ENCODE measurements at regions not wholly inside any gene's neighbourhood (a gene's known extent, or its start where the extent isn't known, plus 50 kb on each side); places are given as distances from the start of the nearest gene placed in this dataset.

DNA sequence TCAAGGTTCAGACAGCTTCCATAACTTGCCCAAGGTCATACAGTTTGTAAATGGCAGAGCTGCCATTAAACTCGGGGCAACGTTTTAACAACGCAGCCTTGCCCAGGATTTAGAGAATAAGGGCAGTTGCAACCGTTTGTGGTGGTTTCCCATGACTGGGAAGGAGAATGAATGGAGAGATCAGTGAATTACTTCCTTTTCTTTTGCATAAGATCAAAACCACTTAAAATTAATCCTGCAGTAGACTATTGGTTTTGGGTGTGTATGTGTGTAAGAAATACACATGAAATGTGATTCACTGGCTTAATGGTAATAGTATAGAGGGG, 179.1 kb upstream of the MIR17HG start:
- no peak for ATAC-seq
- peaks cover 0 to 5% of the 10 kb centered on the region in 2 donors for H3K9me3 Mint-ChIP-seq
- no peak overlapping the region for H3K27ac Mint-ChIP-seq
- H3K36me3 Mint-ChIP-seq = no peaks in the 10 kb centered on the region
- no peak for DNase-seq (ENCODE audit: low spot score in 2 of 2)

DNA sequence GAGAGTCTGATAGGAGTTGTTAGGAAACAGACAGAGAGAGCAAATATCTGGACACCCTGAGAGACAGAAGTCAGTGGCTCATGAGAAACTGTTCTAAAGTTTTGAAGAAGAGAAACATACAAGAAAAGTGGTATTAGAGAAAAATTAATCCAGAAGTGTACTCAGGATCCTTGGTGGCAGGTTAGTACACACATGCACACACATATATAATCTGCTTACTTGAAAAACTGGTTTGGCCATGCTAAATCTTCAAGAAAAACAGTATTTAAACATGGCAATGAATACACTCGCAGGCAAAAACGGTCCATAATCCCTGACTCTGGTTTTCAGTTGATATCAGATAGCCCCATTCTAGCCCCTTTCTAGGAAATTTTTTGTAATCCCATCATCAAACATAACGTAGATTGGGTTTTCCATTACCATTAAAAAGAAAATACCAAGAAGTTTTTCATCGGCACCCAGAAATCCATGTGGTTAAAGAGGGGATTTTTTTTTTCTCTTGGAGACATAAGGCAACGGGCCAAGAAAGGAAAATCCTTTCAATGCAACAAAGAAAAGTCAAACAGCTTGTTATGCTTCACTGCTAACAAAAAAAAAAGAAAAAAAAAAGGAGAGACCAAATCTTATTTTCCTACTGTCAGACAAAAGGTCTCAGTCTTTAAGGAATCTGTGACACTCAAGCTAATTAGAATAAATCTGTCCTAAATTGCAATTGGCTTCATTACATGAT, 178.0 kb upstream of the MIR17HG start:
- Mint-ChIP-seq H3K9me3 (peaks cover 0 to 5% of the 10 kb centered on the region in 2 donors), H3K36me3 (no peaks in the 10 kb centered on the region), H3K27ac (no peak overlapping the region)
- ATAC-seq (no peak), DNase-seq (ENCODE audit: low spot score in 2 of 2) (no peak)

DNA sequence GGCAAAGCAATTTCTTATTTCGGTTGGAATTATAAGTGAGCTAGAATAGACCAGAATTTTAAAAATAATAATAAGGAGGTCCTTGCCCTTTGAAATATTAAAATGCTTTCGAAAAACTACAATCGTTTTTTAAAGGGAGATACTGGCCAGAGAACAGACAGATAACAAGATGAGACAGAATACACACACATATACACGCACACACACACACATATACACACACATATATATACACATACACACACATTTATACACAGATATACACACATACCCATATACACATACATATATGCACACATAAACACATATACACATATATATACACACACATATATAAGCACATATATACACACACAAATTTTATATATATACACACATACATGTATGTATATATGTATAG, 175.3 kb upstream of the MIR17HG start:
- DNase-seq (ENCODE audit: low spot score in 2 of 2) (no peak), ATAC-seq (no peak)
- Mint-ChIP-seq H3K9me3 (peaks cover 0 to 5% of the 10 kb centered on the region in 2 donors), H3K36me3 (no peaks in the 10 kb centered on the region), H3K27ac (no peak overlapping the region)

DNA sequence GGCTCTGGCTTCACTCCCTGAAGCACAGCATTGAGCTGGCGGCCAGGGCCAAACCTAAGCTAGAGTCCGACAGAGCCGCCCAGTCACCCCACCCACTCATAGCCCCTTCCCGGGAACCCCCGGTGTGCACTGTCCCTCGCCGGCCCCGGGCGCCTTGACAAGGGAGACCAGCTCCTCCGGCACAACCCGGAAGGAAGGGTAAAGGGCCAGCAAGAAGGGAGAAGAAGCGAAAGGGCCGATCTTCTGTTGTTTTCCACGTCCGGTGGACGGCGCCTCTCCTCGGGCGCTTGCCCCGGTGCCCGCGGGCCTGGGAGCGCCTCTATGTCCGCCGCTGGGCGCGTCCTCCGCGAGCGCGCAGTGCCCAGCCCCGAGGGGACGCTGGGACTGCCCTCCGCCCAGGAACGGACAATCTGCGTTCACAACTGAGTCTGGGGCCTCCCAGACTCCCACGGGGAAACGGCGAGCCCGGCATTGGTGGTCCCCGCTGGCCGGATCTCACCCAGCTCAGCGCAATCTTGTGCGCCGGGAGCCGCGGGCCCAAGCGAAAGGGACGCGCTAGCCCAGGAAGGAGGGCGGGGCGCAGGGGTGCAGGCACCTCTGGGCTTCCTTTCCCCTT, 172.5 kb upstream of the MIR17HG start:
- Mint-ChIP-seq H3K27ac (no peak overlapping the region), H3K9me3 (no peaks in the 10 kb centered on the region), H3K36me3 (no peaks in the 10 kb centered on the region)
- ATAC-seq = no peak
- DNase-seq (ENCODE audit: low spot score in 2 of 2) = no peak

DNA sequence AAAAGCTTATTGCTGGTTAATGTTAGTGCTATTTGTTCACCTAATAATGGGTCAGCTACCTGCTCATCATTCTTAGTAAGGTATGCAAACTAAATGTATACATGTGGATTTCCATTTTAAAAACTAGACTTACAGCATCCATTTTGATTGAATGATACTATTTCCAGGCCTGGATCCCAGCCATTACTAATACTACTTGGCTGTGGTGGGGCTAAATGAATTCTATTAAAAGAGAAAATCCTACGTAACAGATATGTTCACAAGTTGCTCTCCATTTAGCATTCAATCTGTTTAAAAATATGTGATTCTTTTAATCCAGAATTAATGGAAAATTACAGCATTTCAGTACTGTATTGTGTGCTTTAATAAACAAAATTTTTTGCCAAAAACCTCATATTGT, 169.4 kb upstream of the MIR17HG start:
- no peaks in the 10 kb centered on the region for H3K36me3 Mint-ChIP-seq
- no peak for ATAC-seq

DNA sequence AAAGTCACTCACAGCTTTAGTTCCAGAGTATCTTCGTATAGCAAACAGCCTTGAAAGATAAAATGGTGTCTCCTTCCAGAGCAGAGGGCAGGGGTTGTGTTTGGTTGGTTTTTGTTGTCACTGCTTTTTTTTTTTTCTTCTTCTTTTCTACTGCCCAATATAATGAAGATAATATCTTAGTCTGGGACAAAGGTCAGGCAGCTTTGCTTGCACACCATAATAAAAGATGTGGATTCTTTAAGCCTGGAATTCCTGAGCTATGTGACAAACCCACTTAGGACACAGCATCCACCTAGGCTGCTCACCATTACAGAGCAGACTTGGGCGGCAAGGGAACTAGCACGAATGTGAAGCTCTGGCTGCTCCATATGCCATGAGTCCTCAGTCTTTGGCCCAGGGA, 165.6 kb upstream of the MIR17HG start:
- ATAC-seq (no peak), DNase-seq (ENCODE audit: low spot score in 2 of 2) (no peak)
- H3K9me3 Mint-ChIP-seq = no peaks in the 10 kb centered on the region
- H3K27ac Mint-ChIP-seq = no peak overlapping the region
- H3K36me3 Mint-ChIP-seq = no peaks in the 10 kb centered on the region

More for the DNA sequence above, 169.4 kb upstream of the MIR17HG start:
- no peak for DNase-seq (ENCODE audit: low spot score in 2 of 2)
- Mint-ChIP-seq H3K9me3 (no peaks in the 10 kb centered on the region), H3K27ac (no peak overlapping the region)

DNA sequence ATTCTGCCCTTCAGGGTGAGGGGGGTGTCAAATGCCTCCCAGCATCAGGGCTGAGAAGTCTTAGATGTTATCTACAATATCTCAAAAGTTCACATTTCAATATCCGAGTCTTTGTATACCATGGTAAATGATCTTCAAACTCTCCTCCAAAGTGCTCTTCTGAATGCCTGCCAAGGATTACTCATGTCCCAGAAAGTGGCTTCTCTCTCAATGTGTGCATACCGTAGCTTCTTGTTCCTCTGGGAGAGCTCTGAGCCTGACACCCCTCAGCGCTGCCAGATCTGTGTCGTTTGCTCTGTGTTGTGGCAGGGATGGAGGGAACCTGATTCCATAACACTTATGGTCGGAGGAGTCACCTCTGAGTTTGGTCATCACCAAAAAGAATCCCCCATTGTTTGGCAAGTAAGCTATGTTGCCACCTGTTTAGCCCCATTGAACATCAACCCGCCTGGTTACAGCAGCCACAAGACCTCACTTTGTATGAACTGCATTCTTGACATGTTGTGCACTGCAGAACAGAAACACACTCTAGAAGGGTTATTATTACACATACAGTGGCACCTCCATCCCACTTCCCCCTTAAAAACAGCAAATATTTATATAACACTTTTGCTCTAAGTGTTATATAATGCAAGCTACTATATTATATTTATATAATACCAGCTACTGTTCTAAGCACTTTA, 163.1 kb upstream of the MIR17HG start:
- no peak for ATAC-seq
- Mint-ChIP-seq H3K27ac (no peak overlapping the region), H3K9me3 (no peaks in the 10 kb centered on the region), H3K36me3 (no peaks in the 10 kb centered on the region)
- DNase-seq (ENCODE audit: low spot score in 2 of 2) = no peak

DNA sequence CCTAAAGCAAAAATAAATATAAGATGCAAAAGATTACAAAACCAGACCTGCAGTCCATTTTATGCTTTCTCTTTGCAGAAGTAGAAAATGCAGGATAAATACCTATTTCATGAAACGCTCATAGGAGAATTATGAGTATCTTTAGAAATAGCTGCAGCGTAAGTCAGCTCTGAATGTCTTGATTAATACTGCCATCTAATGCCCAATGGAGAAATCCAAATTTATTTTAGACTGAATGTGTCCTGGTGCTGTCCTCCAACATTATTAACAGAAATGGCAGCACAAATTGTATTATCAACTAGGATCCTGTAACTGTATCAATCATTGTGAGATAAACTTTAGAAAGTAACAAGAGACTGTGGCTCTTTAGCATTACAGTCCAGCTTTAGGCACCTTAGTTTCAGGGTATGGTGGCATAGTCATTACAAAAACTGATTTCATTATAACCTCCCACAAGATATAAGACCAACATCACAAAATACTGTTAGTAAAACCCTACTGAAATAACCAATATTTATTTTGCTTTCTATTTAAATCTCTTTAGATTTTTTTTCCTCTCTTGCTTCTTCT, 162.1 kb upstream of the MIR17HG start:
- Mint-ChIP-seq H3K9me3 (no peaks in the 10 kb centered on the region), H3K36me3 (no peaks in the 10 kb centered on the region), H3K27ac (no peak overlapping the region)
- DNase-seq (ENCODE audit: low spot score in 2 of 2) (no peak), ATAC-seq (no peak)

DNA sequence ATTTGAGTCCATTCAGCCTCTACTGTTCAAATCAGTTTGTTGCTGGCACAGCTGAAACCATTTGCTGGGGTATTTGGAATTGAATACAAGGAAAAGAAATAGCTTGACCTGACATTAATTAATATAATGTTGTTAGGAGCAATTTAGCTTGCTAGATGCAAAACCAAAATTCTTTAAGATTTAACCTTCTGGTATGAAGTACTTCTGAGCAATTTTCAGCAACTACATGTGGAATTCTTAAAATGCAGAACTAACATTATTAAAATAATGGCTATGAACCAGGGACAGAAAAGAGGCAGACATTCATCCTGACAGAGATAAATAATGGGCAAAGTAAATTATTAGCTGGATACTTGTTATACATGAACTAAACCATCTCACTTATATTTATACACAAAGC, 160.0 kb upstream of the MIR17HG start:
- Mint-ChIP-seq H3K36me3 (no peaks in the 10 kb centered on the region), H3K27ac (no peak overlapping the region), H3K9me3 (no peaks in the 10 kb centered on the region)
- DNase-seq (ENCODE audit: low spot score in 2 of 2) (no peak), ATAC-seq (no peak)

DNA sequence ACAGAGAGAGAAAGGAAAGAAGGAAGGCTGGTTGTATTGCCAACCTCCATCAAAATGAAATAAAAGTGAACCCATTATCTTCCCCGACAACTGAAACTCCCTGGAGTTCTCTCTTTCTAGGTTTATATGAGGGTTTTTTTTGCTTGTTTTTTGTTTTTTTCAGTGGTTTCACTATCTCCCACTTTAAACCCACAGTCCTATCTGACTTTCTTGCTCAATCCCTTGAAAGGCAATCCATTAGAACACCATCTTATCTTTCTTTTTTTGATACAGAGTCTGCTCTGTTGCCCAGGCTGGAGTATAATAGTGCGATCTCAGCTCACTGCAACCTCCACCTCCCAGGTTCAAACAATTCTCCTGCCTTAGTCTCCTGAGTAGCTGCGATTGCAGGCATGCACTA, 158.0 kb upstream of the MIR17HG start:
- Mint-ChIP-seq H3K36me3 (no peaks in the 10 kb centered on the region), H3K27ac (no peak overlapping the region), H3K9me3 (no peaks in the 10 kb centered on the region)
- DNase-seq (ENCODE audit: low spot score in 2 of 2) (no peak), ATAC-seq (no peak)

DNA sequence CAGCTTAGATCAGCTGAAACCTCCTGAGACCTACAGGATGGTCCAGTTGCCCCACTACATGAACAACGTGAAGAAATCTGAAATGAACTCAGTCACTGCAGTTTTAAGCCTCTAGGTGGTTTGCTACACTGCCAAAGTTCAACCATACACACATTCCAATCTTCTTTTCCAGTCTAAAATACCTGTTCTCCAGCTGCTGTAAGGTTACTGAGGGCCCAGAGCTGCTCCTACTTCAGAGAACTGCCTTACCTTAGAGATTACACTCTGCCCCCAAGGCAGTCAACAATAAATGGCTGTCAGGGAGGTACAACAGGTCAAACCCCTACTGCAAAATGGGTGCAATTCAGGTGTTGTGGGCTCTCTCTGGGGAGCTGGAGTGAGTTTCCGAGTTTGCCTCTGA, 154.1 kb upstream of the MIR17HG start:
- H3K36me3 Mint-ChIP-seq = no peaks in the 10 kb centered on the region
- H3K27ac Mint-ChIP-seq = no peak overlapping the region
- no peak for DNase-seq (ENCODE audit: low spot score in 2 of 2)
- H3K9me3 Mint-ChIP-seq = no peaks in the 10 kb centered on the region
- ATAC-seq = no peak

DNA sequence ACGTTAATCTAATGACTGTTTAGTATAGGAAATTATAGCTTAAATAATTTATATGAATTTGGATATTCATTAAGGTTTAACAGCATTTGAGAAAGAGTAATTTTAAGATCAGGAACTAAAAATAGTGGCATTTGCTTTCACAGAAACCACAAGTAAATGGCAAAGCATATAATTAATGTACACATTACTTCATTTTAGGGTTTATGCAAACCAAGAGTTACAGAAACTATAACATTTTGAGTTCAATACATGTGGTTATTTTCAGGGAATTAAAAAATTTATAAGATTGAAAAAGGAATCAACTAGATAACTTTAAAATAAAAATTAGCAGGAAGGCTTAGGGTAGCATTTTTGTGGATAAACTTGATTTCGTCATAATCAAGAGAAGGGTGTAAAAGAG, 151.7 kb upstream of the MIR17HG start:
- DNase-seq (ENCODE audit: low spot score in 2 of 2) (no peak), ATAC-seq (no peak)
- Mint-ChIP-seq H3K27ac (no peak overlapping the region), H3K9me3 (no peaks in the 10 kb centered on the region), H3K36me3 (no peaks in the 10 kb centered on the region)

DNA sequence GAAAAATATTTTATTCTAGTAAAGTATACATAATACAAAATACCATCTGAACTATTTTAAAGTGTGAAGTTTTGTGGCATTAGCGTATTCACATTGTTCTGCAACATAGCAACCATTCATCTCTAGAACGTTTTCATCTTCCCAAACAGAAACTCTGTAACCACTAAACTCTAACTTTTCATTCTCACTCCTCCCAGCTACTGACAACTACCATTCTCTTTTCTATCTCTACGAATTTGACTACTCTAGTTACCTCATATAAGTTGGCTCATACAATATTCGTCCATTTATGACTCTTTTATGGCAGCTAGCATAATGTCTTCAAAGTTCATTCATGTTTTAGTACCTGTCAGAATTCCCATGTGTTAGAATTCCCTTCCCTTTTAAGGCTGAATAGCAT, 150.5 kb upstream of the MIR17HG start:
- Mint-ChIP-seq H3K27ac (no peak overlapping the region), H3K9me3 (no peaks in the 10 kb centered on the region), H3K36me3 (no peaks in the 10 kb centered on the region)
- ATAC-seq (peak in 1 of 2 donors; percentile 66), DNase-seq (ENCODE audit: low spot score in 2 of 2) (no peak)

DNA sequence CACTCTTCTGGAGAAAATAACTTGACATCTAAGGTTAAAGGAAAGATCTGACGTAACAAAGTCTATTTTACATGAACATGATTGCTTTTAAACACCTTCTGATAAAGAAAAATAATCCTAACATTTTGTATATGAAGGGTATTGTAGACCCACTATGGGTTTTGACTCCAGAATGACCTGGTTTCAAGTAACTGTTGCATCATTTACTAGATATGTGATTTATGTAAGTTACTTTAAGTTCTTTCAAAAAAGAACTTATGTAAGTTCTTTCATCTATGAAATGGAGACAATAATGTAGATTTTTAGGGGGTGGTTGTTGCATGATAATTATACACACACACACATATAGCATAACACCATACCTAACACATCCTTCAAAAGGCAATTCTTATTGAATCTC, 147.6 kb upstream of the MIR17HG start:
- no peaks in the 10 kb centered on the region for H3K36me3 Mint-ChIP-seq
- no peak for ATAC-seq
- no peaks in the 10 kb centered on the region for H3K9me3 Mint-ChIP-seq
- no peak for DNase-seq (ENCODE audit: low spot score in 2 of 2)
- H3K27ac Mint-ChIP-seq = no peak overlapping the region

DNA sequence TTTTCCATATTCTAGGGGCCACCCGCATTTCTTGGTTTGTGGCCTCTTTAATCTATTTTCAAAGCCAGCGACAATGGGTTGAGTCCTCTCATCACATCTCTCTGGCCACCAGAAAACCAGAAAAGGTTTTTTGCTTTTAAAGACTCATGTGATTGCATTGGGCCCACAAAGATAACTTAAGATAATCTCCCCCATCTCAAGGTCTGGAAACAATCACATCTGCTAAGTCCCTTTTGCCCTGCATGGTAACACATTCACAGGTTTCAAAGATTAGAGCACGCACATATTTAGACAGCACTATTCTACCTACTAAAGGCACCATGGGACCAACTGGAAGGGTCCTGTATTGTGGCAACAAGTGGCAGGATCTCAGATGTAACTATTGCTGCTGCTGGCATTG, 147.0 kb upstream of the MIR17HG start:
- Mint-ChIP-seq H3K27ac (no peak overlapping the region), H3K36me3 (no peaks in the 10 kb centered on the region), H3K9me3 (no peaks in the 10 kb centered on the region)
- ATAC-seq (no peak), DNase-seq (ENCODE audit: low spot score in 2 of 2) (no peak)

DNA sequence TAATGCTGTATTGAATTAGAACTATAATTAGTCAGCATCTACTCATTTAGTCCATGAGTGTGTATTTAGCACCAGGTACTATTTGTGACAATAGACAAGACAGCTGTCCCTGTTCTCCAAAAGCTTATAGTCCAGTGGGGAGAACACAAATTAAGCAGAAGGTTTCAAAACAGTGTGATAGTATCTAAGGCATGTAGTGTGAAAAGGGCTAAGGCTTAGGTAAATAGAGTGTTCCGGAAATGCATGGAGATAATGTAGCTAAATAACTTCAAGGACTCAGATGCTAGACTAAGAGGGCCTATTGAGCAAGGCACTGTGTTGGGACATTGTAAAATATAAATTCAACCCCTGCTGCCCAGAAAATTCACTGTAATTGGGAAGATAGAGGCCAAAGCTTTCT, 144.1 kb upstream of the MIR17HG start:
- Mint-ChIP-seq H3K27ac (no peak overlapping the region), H3K9me3 (no peaks in the 10 kb centered on the region), H3K36me3 (no peaks in the 10 kb centered on the region)
- ATAC-seq (no peak), DNase-seq (ENCODE audit: low spot score in 2 of 2) (no peak)

DNA sequence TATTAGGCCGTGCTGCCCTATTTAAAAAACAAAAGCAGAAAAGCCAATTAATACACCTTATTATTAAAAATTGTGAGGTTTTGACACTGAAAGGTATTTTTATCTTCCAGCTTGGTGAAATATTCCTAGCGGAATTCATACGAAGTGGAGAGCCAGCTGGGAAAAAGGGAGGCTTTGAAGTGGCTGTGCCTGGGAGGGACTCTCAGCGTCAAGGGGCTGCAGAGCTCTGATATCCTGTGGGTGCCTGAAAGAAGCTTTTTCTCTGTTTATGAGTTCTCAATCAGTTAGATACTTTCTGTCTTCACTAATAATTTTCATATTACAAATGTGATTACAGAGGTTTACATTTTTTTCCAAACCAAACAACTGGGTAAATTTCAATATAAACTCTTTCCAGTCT, 140.2 kb upstream of the MIR17HG start:
- Mint-ChIP-seq H3K9me3 (no peaks in the 10 kb centered on the region), H3K36me3 (no peaks in the 10 kb centered on the region), H3K27ac (no peak overlapping the region)
- ATAC-seq (no peak), DNase-seq (ENCODE audit: low spot score in 2 of 2) (no peak)

DNA sequence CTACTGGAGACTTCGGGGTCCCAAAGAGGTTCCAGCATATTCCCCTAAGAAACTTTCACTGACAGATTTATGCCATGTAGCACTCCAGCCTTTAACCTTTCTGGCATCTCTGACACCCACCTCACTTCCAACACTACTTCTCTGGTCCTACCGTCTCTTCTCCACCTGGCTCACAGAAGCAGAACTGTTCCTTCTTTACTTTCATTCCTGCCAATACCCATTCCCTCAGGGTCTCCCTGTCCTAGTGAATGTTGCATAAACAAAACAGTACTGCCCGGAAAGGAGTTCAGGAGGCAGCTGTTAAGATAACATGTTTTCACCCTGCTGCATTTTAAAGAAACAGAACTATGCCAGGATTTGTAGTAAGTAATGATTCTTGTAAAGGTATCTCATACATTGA, 136.0 kb upstream of the MIR17HG start:
- H3K9me3 Mint-ChIP-seq = no peaks in the 10 kb centered on the region
- no peaks in the 10 kb centered on the region for H3K36me3 Mint-ChIP-seq
- H3K27ac Mint-ChIP-seq = no peak overlapping the region
- no peak for ATAC-seq
- DNase-seq (ENCODE audit: low spot score in 2 of 2) = no peak
